ENCODE measurements at regions not wholly inside any gene's neighbourhood (a gene's known extent, or its start where the extent isn't known, plus 50 kb on each side); places are given as distances from the start of the nearest gene placed in this dataset.

GRCh38 chr13:34371645-34372395, 553.9 kb downstream of the RFC3 start:
- intact Hi-C loops (cut with micrococcal nuclease) = no loop called here
- H2AFZ ChIP-seq (ENCODE audit: insufficient read depth, low read depth, low read length, poor library complexity, severe bottlenecking) = no peak overlapping the region
- no peak overlapping the region for H3K4me2 ChIP-seq (replicated peaks; ENCODE audit: low read depth, low read length, poor library complexity, severe bottlenecking)
- Mint-ChIP-seq H3K27ac (no peak overlapping the region), H3K4me1 (no peaks in the 10 kb centered on the region), H3K4me3 (no peak overlapping the region), H3K27me3 (no peaks in the 10 kb centered on the region), H3K9me3 (ENCODE audit: insufficient read depth) (no peaks in the 10 kb centered on the region)
- no peak for DNase-seq
- H3K4me3 ChIP-seq (ENCODE audit: control extremely low read depth in 1 of 5, extremely low read depth in 1 of 5, insufficient read depth in 1 of 5, low read depth in 2 of 5, low read length in 4 of 5) = no peak overlapping the region
- no peak for ATAC-seq (ENCODE audit: low read depth)
- 94% methylated on average over 2 of the region's 3 CpGs for WGBS (ENCODE audit: insufficient coverage)
- ChIA-PET CTCF (no interaction called here), POLR2A (no interaction called here)
- no peak for TF ChIP-seq CTCF (IDR thresholded peaks at IDR 0.05)
- no peak for TF ChIP-seq EZH2 (IDR thresholded peaks at IDR 0.05; ENCODE audit: borderline replicate concordance, insufficient read depth, low read depth, low read length, poor library complexity, severe bottlenecking)
- no peaks in the 10 kb centered on the region for H3K79me2 ChIP-seq (ENCODE audit: control insufficient read depth, insufficient read depth, low read length)
- no peaks in the 10 kb centered on the region for H3K9me3 ChIP-seq (ENCODE audit: control extremely low read depth in 1 of 3, control insufficient read depth in 2 of 3, insufficient read depth in 1 of 3, low read length in 2 of 3)
- H3K36me3 ChIP-seq (replicated peaks in 1 of 2; ENCODE audit: control extremely low read depth in 1 of 2, control insufficient read depth in 1 of 2, extremely low read depth in 1 of 2, insufficient read depth in 2 of 2, low read length in 1 of 2) = no peaks in the 10 kb centered on the region
- no peaks in the 10 kb centered on the region for H4K20me1 ChIP-seq (ENCODE audit: control insufficient read depth, insufficient read depth, low read length, poor library complexity, severe bottlenecking)
- no peaks in the 10 kb centered on the region for H3K4me1 ChIP-seq (ENCODE audit: control insufficient read depth in 2 of 2, insufficient read depth in 2 of 2, low read length in 2 of 2)
- no peak overlapping the region for H3K9ac ChIP-seq (ENCODE audit: low read length)
- H3K27me3 ChIP-seq (replicated peaks in 1 of 4; ENCODE audit: control extremely low read depth in 1 of 4, control insufficient read depth in 3 of 4, insufficient read depth in 4 of 4, low read length in 3 of 4) = no peaks in the 10 kb centered on the region
- H3K27ac ChIP-seq (ENCODE audit: low read length in 2 of 2) = no peak overlapping the region

- ChIA-PET POLR2A (no interaction called here), CTCF (no interaction called here)
- no peaks in the 10 kb centered on the region for H3K27me3 Mint-ChIP-seq
- 87% methylated on average over 3 of the region's 4 CpGs for WGBS (ENCODE audit: insufficient coverage)
- H3K9me3 Mint-ChIP-seq (ENCODE audit: insufficient read depth) = no peaks in the 10 kb centered on the region
- H3K4me1 Mint-ChIP-seq = no peaks in the 10 kb centered on the region
- H3K9me3 ChIP-seq (ENCODE audit: control extremely low read depth in 1 of 3, control insufficient read depth in 2 of 3, insufficient read depth in 1 of 3, low read length in 2 of 3) = no peaks in the 10 kb centered on the region
- no peaks in the 10 kb centered on the region for H3K27me3 ChIP-seq (replicated peaks in 1 of 4; ENCODE audit: control extremely low read depth in 1 of 4, control insufficient read depth in 3 of 4, insufficient read depth in 4 of 4, low read length in 3 of 4)
- H3K4me1 ChIP-seq (ENCODE audit: control insufficient read depth in 2 of 2, insufficient read depth in 2 of 2, low read length in 2 of 2) = no peaks in the 10 kb centered on the region
- no peak overlapping the region for H3K9ac ChIP-seq (ENCODE audit: low read length)
- no peak overlapping the region for H3K4me3 ChIP-seq (ENCODE audit: control extremely low read depth in 1 of 5, extremely low read depth in 1 of 5, insufficient read depth in 1 of 5, low read depth in 2 of 5, low read length in 4 of 5)
- H3K4me2 ChIP-seq (replicated peaks; ENCODE audit: low read depth, low read length, poor library complexity, severe bottlenecking) = no peak overlapping the region
- ATAC-seq (ENCODE audit: low read depth) = no peak
- H3K27ac Mint-ChIP-seq = no peak overlapping the region
- no peaks in the 10 kb centered on the region for H4K20me1 ChIP-seq (ENCODE audit: control insufficient read depth, insufficient read depth, low read length, poor library complexity, severe bottlenecking)
- H3K79me2 ChIP-seq (ENCODE audit: control insufficient read depth, insufficient read depth, low read length) = no peaks in the 10 kb centered on the region
- H3K36me3 ChIP-seq (replicated peaks in 1 of 2; ENCODE audit: control extremely low read depth in 1 of 2, control insufficient read depth in 1 of 2, extremely low read depth in 1 of 2, insufficient read depth in 2 of 2, low read length in 1 of 2) = no peaks in the 10 kb centered on the region
- DNase-seq = no peak
- H2AFZ ChIP-seq (ENCODE audit: insufficient read depth, low read depth, low read length, poor library complexity, severe bottlenecking) = no peak overlapping the region
- H3K27ac ChIP-seq (ENCODE audit: low read length in 2 of 2) = no peak overlapping the region
- TF ChIP-seq CTCF (IDR thresholded peaks at IDR 0.05) (no peak), EZH2 (IDR thresholded peaks at IDR 0.05; ENCODE audit: borderline replicate concordance, insufficient read depth, low read depth, low read length, poor library complexity, severe bottlenecking) (no peak)
- intact Hi-C loops (cut with micrococcal nuclease) = no loop called here
- H3K4me3 Mint-ChIP-seq = no peak overlapping the region
These were observed 554.6 kb downstream of the RFC3 start for GRCh38 chr13:34372581-34372980.
